Spleen (tissue), 11 donors: ENCODE measurements at regions not wholly inside any gene's neighbourhood (a gene's known extent, or its start where the extent isn't known, plus 50 kb on each side); places are given as distances from the start of the nearest gene placed in this dataset.

Experiments used
- DNase-seq: peaks from one replicate; pipeline ENCODE4 v3.0.0-alpha.2; 2020
- H3K27ac ChIP-seq, 8 donors: fragments of 200-600 bp; sonication (generic) in 7 of 8; 1 replicate in 4 of 8; 2 replicates in 4 of 8; pipeline versions ENCODE4 v1.5.0 to v1.8.0; 2016 to 2021; ENCODE audit warnings: inconsistent platforms in 4 of 8, mild to moderate bottlenecking in 4 of 8, moderate library complexity in 1 of 8
- H3K27me3 ChIP-seq, 7 donors: fragments of 200-600 bp; sonication (generic) in 6 of 7; replicated peaks in 1 of 7; 1 replicate in 4 of 7; 2 replicates in 3 of 7; pipeline versions ENCODE4 v1.5.0 to v1.8.0; 2016 to 2021; ENCODE audit warnings: inconsistent platforms in 3 of 7, mild to moderate bottlenecking in 1 of 7
- H3K36me3 ChIP-seq, 6 donors: fragments of 200-600 bp; sonication (generic) in 5 of 6; 1 replicate in 4 of 6; 2 replicates in 2 of 6; pipeline versions ENCODE4 v1.5.0 to v1.8.0; 2016 to 2021; ENCODE audit warnings: inconsistent platforms in 2 of 6
- H3K4me1 ChIP-seq, 6 donors: fragments of 200-600 bp; sonication (generic) in 5 of 6; 1 replicate in 3 of 6; 2 replicates in 3 of 6; pipeline versions ENCODE4 v1.5.0 to v1.8.0; 2016 to 2021; ENCODE audit warnings: inconsistent platforms in 3 of 6
- H3K4me3 ChIP-seq, 8 donors: fragments of 200-600 bp; sonication (generic) in 7 of 8; 1 replicate in 4 of 8; 2 replicates in 4 of 8; pipeline versions ENCODE4 v1.5.0 to v1.8.0; 2016 to 2021; ENCODE audit warnings: inconsistent platforms in 4 of 8, mild to moderate bottlenecking in 4 of 8, moderate library complexity in 2 of 8
- H3K9me3 ChIP-seq, 8 donors: fragments of 200-600 bp; sonication (generic) in 7 of 8; 1 replicate in 4 of 8; 2 replicates in 4 of 8; pipeline versions ENCODE4 v1.5.0 to v1.8.0; 2016 to 2021; ENCODE audit warnings: inconsistent platforms in 4 of 8
- CTCF ChIP-seq, 11 experiments: fragments of 200-600 bp in 7 of 11; fragments of 450-650 bp in 4 of 11; sonication (generic) in 4 of 11; IDR thresholded peaks in 8 of 11; conservative IDR thresholded peaks in 3 of 11; 1 replicate in 7 of 11; 2 replicates in 4 of 11; pipeline versions ENCODE4 v1.4.0 to v1.8.0; 2016 to 2021; ENCODE audit warnings: antibody characterized with exemption in 11 of 11, inconsistent platforms in 4 of 11, mild to moderate bottlenecking in 1 of 11
- POLR2A ChIP-seq, 3 donors: fragments of 450-650 bp; IDR thresholded peaks; one replicate each; pipeline ENCODE4 v1.5.1; 2017; ENCODE audit warnings: antibody characterized with exemption in 3 of 3, mild to moderate bottlenecking in 1 of 3
- POLR2AphosphoS5 ChIP-seq, 3 donors: sonication (generic); formaldehyde crosslinking; IDR thresholded peaks; one replicate each; pipeline ENCODE4 v1.5.1; 2017; ENCODE audit warnings: antibody characterized with exemption in 3 of 3
- WGBS, 5 donors: extraction: QIAGEN DNeasy Blood & Tissue Kit in 3 of 5; methylation state at CpG; one replicate each; pipeline versions ENCODE4 v1.1.5 to v1.1.7; 2013 to 2018; 5-methylcytosine and 5-hydroxymethylcytosine counted together
- intact Hi-C: fragments of 100-400 bp; cut with DNase I; formaldehyde crosslinking; loops from one replicate; pipeline ENCODE4 v1.15.0; 2023; ENCODE audit warnings: low total_unique reads
- donor health status: healthy with polysubstance abuse.
- donor health status: DM: no; HTN: no; CAD: no; lungs with moderate emphysema.
- donor health status: DM: no; HTN: no; CAD: no.
- donor health status: Bipolar disorder and iron deficiency.
- donor health status: healthy.
- donor health status: DM: no; HTN: no; CAD: no.
- donor health status: DM: yes; HTN: yes; CAD: no.

GRCh38 chr11:28495333-28495732 lies 387.1 kb downstream of the METTL15 start:
- intact Hi-C loops, result no loop called here
- TF ChIP-seq POLR2A (IDR thresholded peaks at IDR 0.05) (no peak), CTCF (IDR thresholded peaks at IDR 0.05 in 8 of 11, conservative IDR thresholded peaks at IDR 0.05 in 3 of 11) (no peak), POLR2AphosphoS5 (IDR thresholded peaks at IDR 0.05) (no peak)
- 83 to 98% (median 92%) methylated on average over 2 of the region's 2 CpGs for WGBS, 5 donors
- H3K4me3 ChIP-seq, result no peak overlapping the region
- no peaks in the 10 kb centered on the region for H3K4me1 ChIP-seq
- H3K27ac ChIP-seq, result no peak overlapping the region
- H3K27me3 ChIP-seq, result no peaks in the 10 kb centered on the region
- no peaks in the 10 kb centered on the region for H3K36me3 ChIP-seq
- H3K9me3 ChIP-seq, result no peaks in the 10 kb centered on the region
- DNase-seq, result no peak

GRCh38 chr11:28491431-28491830 lies 383.2 kb downstream of the METTL15 start:
- Histone ChIP-seq H3K27ac (no peak overlapping the region), H3K27me3 (no peaks in the 10 kb centered on the region), H3K4me3 (no peak overlapping the region), H3K4me1 (no peaks in the 10 kb centered on the region), H3K36me3 (no peaks in the 10 kb centered on the region), H3K9me3 (no peaks in the 10 kb centered on the region)
- no peak for DNase-seq
- TF ChIP-seq POLR2A (IDR thresholded peaks at IDR 0.05) (no peak), CTCF (IDR thresholded peaks at IDR 0.05 in 8 of 11, conservative IDR thresholded peaks at IDR 0.05 in 3 of 11) (no peak), POLR2AphosphoS5 (IDR thresholded peaks at IDR 0.05) (no peak)
- 71 to 94% (median 84%) methylated on average over 1 of the region's 1 CpG for WGBS, 5 donors
- intact Hi-C loops, result no loop called here

- DNase-seq, result no peak
- no peaks in the 10 kb centered on the region for H3K36me3 ChIP-seq
- no peaks in the 10 kb centered on the region for H3K9me3 ChIP-seq
- TF ChIP-seq POLR2AphosphoS5 (IDR thresholded peaks at IDR 0.05) (no peak), POLR2A (IDR thresholded peaks at IDR 0.05) (no peak), CTCF (IDR thresholded peaks at IDR 0.05 in 8 of 11, conservative IDR thresholded peaks at IDR 0.05 in 3 of 11) (no peak)
- H3K4me1 ChIP-seq, result no peaks in the 10 kb centered on the region
- no peak overlapping the region for H3K4me3 ChIP-seq
- no peak overlapping the region for H3K27ac ChIP-seq
- intact Hi-C loops, result no loop called here
- H3K27me3 ChIP-seq, result no peaks in the 10 kb centered on the region
These were observed 382.7 kb downstream of the METTL15 start for GRCh38 chr11:28490773-28491382.

GRCh38 chr11:28488336-28488735 lies 380.1 kb downstream of the METTL15 start:
- no peaks in the 10 kb centered on the region for H3K9me3 ChIP-seq
- 0 to 54% (median 2%) methylated on average over 1 of the region's 1 CpG for WGBS, 5 donors
- intact Hi-C loops, result no loop called here
- no peaks in the 10 kb centered on the region for H3K36me3 ChIP-seq
- H3K27ac ChIP-seq, result no peak overlapping the region
- H3K27me3 ChIP-seq, result no peaks in the 10 kb centered on the region
- no peak for DNase-seq
- no peak overlapping the region for H3K4me3 ChIP-seq
- no peaks in the 10 kb centered on the region for H3K4me1 ChIP-seq
- no peak for TF ChIP-seq POLR2A (IDR thresholded peaks at IDR 0.05)
- no peak for TF ChIP-seq CTCF (IDR thresholded peaks at IDR 0.05 in 8 of 11, conservative IDR thresholded peaks at IDR 0.05 in 3 of 11)
- TF ChIP-seq POLR2AphosphoS5 (IDR thresholded peaks at IDR 0.05), result no peak
